ENCODE measurements at regions not wholly inside any gene's neighbourhood (a gene's known extent, or its start where the extent isn't known, plus 50 kb on each side); places are given as distances from the start of the nearest gene placed in this dataset.

- H3K4me2 ChIP-seq (ENCODE audit: low read depth, low read length) = no peak overlapping the region
- no peak overlapping the region for H2BK120ac ChIP-seq (ENCODE audit: low read depth, low read length)
- no peak overlapping the region for H2AK9ac ChIP-seq (replicated peaks; ENCODE audit: low read depth, low read length, poor library complexity)
- H3K4me1 ChIP-seq (ENCODE audit: control insufficient read depth, insufficient read depth, low read length) = no peaks in the 10 kb centered on the region
- no peak overlapping the region for H3K4me3 ChIP-seq (ENCODE audit: insufficient read depth, low read depth, low read length)
- H2BK5ac ChIP-seq (ENCODE audit: low read depth, low read length, poor library complexity, severe bottlenecking) = no peak overlapping the region
- H4K8ac ChIP-seq (ENCODE audit: low read depth in 2 of 2, low read length in 2 of 2) = no peak overlapping the region
- peaks cover 29% of the 10 kb centered on the region for H3K9me3 ChIP-seq (ENCODE audit: control insufficient read depth, insufficient read depth, low read length)
- intact Hi-C loops (cut with micrococcal nuclease) (no loop called here), dilution Hi-C loops (cut with HindIII; ENCODE audit: low sequenced_read_pairs, unreplicated experiment) (no loop called here), in situ Hi-C loops (cut with MboI; ENCODE audit: low sequenced_read_pairs) (no loop called here)
- no peak overlapping the region for H3K14ac ChIP-seq (replicated peaks; ENCODE audit: low read depth, low read length)
- no peaks in the 10 kb centered on the region for H3K79me1 ChIP-seq (ENCODE audit: low read depth in 1 of 2, low read length in 2 of 2)
- no peak overlapping the region for H3K18ac ChIP-seq (ENCODE audit: low read depth, low read length)
- POLR2A ChIA-PET (ENCODE audit: unreplicated experiment) = no interaction called here
- no peak overlapping the region for H2BK15ac ChIP-seq (ENCODE audit: low read depth, low read length)
- H3K56ac ChIP-seq (ENCODE audit: extremely low read depth, insufficient read depth, low read length) = no peak overlapping the region
- TF ChIP-seq USF2 (IDR thresholded peaks at IDR 0.05; ENCODE audit: low read depth, low read length) = no peak
- no peak for TF ChIP-seq RAD21 (IDR thresholded peaks at IDR 0.05; ENCODE audit: low read length)
- no peak for TF ChIP-seq CTCF (conservative IDR thresholded peaks at IDR 0.05; ENCODE audit: low read depth, low read length)
- no peak for TF ChIP-seq RCOR1 (IDR thresholded peaks at IDR 0.05; ENCODE audit: insufficient replicate concordance, low read length)
- TF ChIP-seq POLR2A (IDR thresholded peaks at IDR 0.05; ENCODE audit: low read depth, low read length) = no peak
- no peak for TF ChIP-seq BHLHE40 (IDR thresholded peaks at IDR 0.05; ENCODE audit: low read depth, low read length)
- TF ChIP-seq RFX5 (IDR thresholded peaks at IDR 0.05; ENCODE audit: low read depth, low read length) = no peak
- TF ChIP-seq CHD1 (IDR thresholded peaks at IDR 0.05; ENCODE audit: low read depth, low read length) = no peak
- TF ChIP-seq MXI1 (IDR thresholded peaks at IDR 0.05; ENCODE audit: borderline replicate concordance, low read depth, low read length) = no peak
- no peak for TF ChIP-seq CEBPB (IDR thresholded peaks at IDR 0.05; ENCODE audit: low read depth, low read length)
- no peak for TF ChIP-seq MAFK (IDR thresholded peaks at IDR 0.05; ENCODE audit: low read depth, low read length)
- TF ChIP-seq MAZ (IDR thresholded peaks at IDR 0.05; ENCODE audit: borderline replicate concordance, low read depth, low read length) = no peak
- no peaks in the 10 kb centered on the region for H3K27me3 ChIP-seq (ENCODE audit: control insufficient read depth, insufficient read depth, low read length)
- no peak overlapping the region for H2AFZ ChIP-seq (replicated peaks; ENCODE audit: low read length, poor library complexity)
- no peak overlapping the region for H3K23ac ChIP-seq (ENCODE audit: low read depth, low read length)
- H3K9me1 ChIP-seq (ENCODE audit: insufficient read depth, low read length) = no peaks in the 10 kb centered on the region
- CTCF ChIA-PET = no interaction called here
- no peak overlapping the region for H4K91ac ChIP-seq (ENCODE audit: insufficient read depth, low read depth, low read length)
- no TSS peak for BruUV-seq (replicated peaks)
- no peak overlapping the region for H3K27ac ChIP-seq (ENCODE audit: insufficient read depth, low read length)
- no peak overlapping the region for H3K9ac ChIP-seq (ENCODE audit: low read depth, low read length)
- 80% methylated on average over 1 of the region's 12 CpGs; no CpG with 5 or more reads in 1 of the 2 experiments for WGBS, 2 experiments (ENCODE audit: extremely low coverage in 2 of 2, insufficient read length in 1 of 2)
- H2AK5ac ChIP-seq (ENCODE audit: low read depth, low read length) = no peak overlapping the region
- no peaks in the 10 kb centered on the region for H3K36me3 ChIP-seq (ENCODE audit: control insufficient read depth, insufficient read depth, low read length)
- DNase-seq (no peak), ATAC-seq (ENCODE audit: low read depth) (no peak)
- no peaks in the 10 kb centered on the region for H4K20me1 ChIP-seq (ENCODE audit: insufficient read depth, low read length)
- H4K5ac ChIP-seq (ENCODE audit: low read depth, low read length) = no peak overlapping the region
- H3K4ac ChIP-seq (ENCODE audit: low read depth, low read length) = no peak overlapping the region
- H2BK20ac ChIP-seq (ENCODE audit: low read depth, low read length) = no peak overlapping the region
These were observed 277.8 kb downstream of the EIPR1 start for GRCh38 chr2:3099860-3100234.
